ENCODE measurements at regions not wholly inside any gene's neighbourhood (a gene's known extent, or its start where the extent isn't known, plus 50 kb on each side); places are given as distances from the start of the nearest gene placed in this dataset.

- no CpG with 5 or more reads among the region's 30 CpGs for WGBS (ENCODE audit: insufficient coverage, low lambda C conversion rate)
- Histone ChIP-seq H3K36me3 (ENCODE audit: control insufficient read depth, insufficient read depth, low read length) (peaks cover 14% of the 10 kb centered on the region), H3K27ac (ENCODE audit: low read length) (no peak overlapping the region), H3K27me3 (ENCODE audit: control insufficient read depth, insufficient read depth, low read length) (no peaks in the 10 kb centered on the region), H3K4me1 (ENCODE audit: control insufficient read depth, insufficient read depth, low read length) (peaks cover 42% of the 10 kb centered on the region), H3K4me3 (ENCODE audit: low read length) (no peak overlapping the region), H3K9me3 (ENCODE audit: control insufficient read depth, low read depth, low read length) (peaks cover 2% of the 10 kb centered on the region)
- DNase-seq, result no peak
Measured at GRCh38 chr16:85536411-85537330, 76.5 kb upstream of the GSE1 start.

- Histone ChIP-seq H3K4me3 (ENCODE audit: low read length) (no peak overlapping the region), H3K27me3 (ENCODE audit: control insufficient read depth, insufficient read depth, low read length) (no peaks in the 10 kb centered on the region), H3K36me3 (ENCODE audit: control insufficient read depth, insufficient read depth, low read length) (peaks cover 14% of the 10 kb centered on the region), H3K4me1 (ENCODE audit: control insufficient read depth, insufficient read depth, low read length) (peaks cover 44% of the 10 kb centered on the region), H3K27ac (ENCODE audit: low read length) (no peak overlapping the region), H3K9me3 (ENCODE audit: control insufficient read depth, low read depth, low read length) (peaks cover 2% of the 10 kb centered on the region)
- WGBS (ENCODE audit: insufficient coverage, low lambda C conversion rate), result no CpG with 5 or more reads among the region's 16 CpGs
- DNase-seq, result no peak
Measured at GRCh38 chr16:85537331-85537788, 75.8 kb upstream of the GSE1 start.

GRCh38 chr16:85537795-85538401, 75.2 kb upstream of the GSE1 start:
- Histone ChIP-seq H3K27ac (ENCODE audit: low read length) (no peak overlapping the region), H3K36me3 (ENCODE audit: control insufficient read depth, insufficient read depth, low read length) (peaks cover 14% of the 10 kb centered on the region), H3K27me3 (ENCODE audit: control insufficient read depth, insufficient read depth, low read length) (no peaks in the 10 kb centered on the region), H3K9me3 (ENCODE audit: control insufficient read depth, low read depth, low read length) (peaks cover 2% of the 10 kb centered on the region), H3K4me1 (ENCODE audit: control insufficient read depth, insufficient read depth, low read length) (peaks cover 47% of the 10 kb centered on the region), H3K4me3 (ENCODE audit: low read length) (no peak overlapping the region)
- no peak for DNase-seq
- WGBS (ENCODE audit: insufficient coverage, low lambda C conversion rate), result no CpG with 5 or more reads among the region's 17 CpGs

- Histone ChIP-seq H3K4me3 (ENCODE audit: low read length) (no peak overlapping the region), H3K36me3 (ENCODE audit: control insufficient read depth, insufficient read depth, low read length) (peaks cover 14% of the 10 kb centered on the region), H3K27ac (ENCODE audit: low read length) (no peak overlapping the region), H3K9me3 (ENCODE audit: control insufficient read depth, low read depth, low read length) (peaks cover 2% of the 10 kb centered on the region), H3K27me3 (ENCODE audit: control insufficient read depth, insufficient read depth, low read length) (no peaks in the 10 kb centered on the region), H3K4me1 (ENCODE audit: control insufficient read depth, insufficient read depth, low read length) (peaks cover 47% of the 10 kb centered on the region)
- no CpG with 5 or more reads among the region's 7 CpGs for WGBS (ENCODE audit: insufficient coverage, low lambda C conversion rate)
- no peak for DNase-seq
Measured at GRCh38 chr16:85539084-85539483, 74.0 kb upstream of the GSE1 start.

GRCh38 chr16:85539629-85540291, 73.4 kb upstream of the GSE1 start:
- H3K4me1 ChIP-seq (ENCODE audit: control insufficient read depth, insufficient read depth, low read length), result peaks cover 42% of the 10 kb centered on the region
- no peak overlapping the region for H3K4me3 ChIP-seq (ENCODE audit: low read length)
- H3K27ac ChIP-seq (ENCODE audit: low read length), result no peak overlapping the region
- H3K27me3 ChIP-seq (ENCODE audit: control insufficient read depth, insufficient read depth, low read length), result no peaks in the 10 kb centered on the region
- no CpG with 5 or more reads among the region's 12 CpGs for WGBS (ENCODE audit: insufficient coverage, low lambda C conversion rate)
- H3K36me3 ChIP-seq (ENCODE audit: control insufficient read depth, insufficient read depth, low read length), result peaks cover 17% of the 10 kb centered on the region
- peaks cover 2% of the 10 kb centered on the region for H3K9me3 ChIP-seq (ENCODE audit: control insufficient read depth, low read depth, low read length)
- DNase-seq, result no peak

GRCh38 chr16:85541181-85541580, 71.9 kb upstream of the GSE1 start:
- Histone ChIP-seq H3K4me3 (ENCODE audit: low read length) (no peak overlapping the region), H3K36me3 (ENCODE audit: control insufficient read depth, insufficient read depth, low read length) (peaks cover 17% of the 10 kb centered on the region), H3K27me3 (ENCODE audit: control insufficient read depth, insufficient read depth, low read length) (no peaks in the 10 kb centered on the region), H3K4me1 (ENCODE audit: control insufficient read depth, insufficient read depth, low read length) (peaks cover 29% of the 10 kb centered on the region), H3K27ac (ENCODE audit: low read length) (no peak overlapping the region), H3K9me3 (ENCODE audit: control insufficient read depth, low read depth, low read length) (peaks cover 2% of the 10 kb centered on the region)
- no peak for DNase-seq
- no CpG with 5 or more reads among the region's 8 CpGs for WGBS (ENCODE audit: insufficient coverage, low lambda C conversion rate)

GRCh38 chr16:85541619-85541979, 71.5 kb upstream of the GSE1 start:
- no peak overlapping the region for H3K4me3 ChIP-seq (ENCODE audit: low read length)
- H3K4me1 ChIP-seq (ENCODE audit: control insufficient read depth, insufficient read depth, low read length), result peaks cover 25% of the 10 kb centered on the region
- WGBS (ENCODE audit: insufficient coverage, low lambda C conversion rate), result 60% methylated on average over 1 of the region's 7 CpGs
- peaks cover 2% of the 10 kb centered on the region for H3K9me3 ChIP-seq (ENCODE audit: control insufficient read depth, low read depth, low read length)
- no peaks in the 10 kb centered on the region for H3K27me3 ChIP-seq (ENCODE audit: control insufficient read depth, insufficient read depth, low read length)
- no peak for DNase-seq
- peaks cover 17% of the 10 kb centered on the region for H3K36me3 ChIP-seq (ENCODE audit: control insufficient read depth, insufficient read depth, low read length)
- no peak overlapping the region for H3K27ac ChIP-seq (ENCODE audit: low read length)

GRCh38 chr16:85541980-85542900, 70.9 kb upstream of the GSE1 start:
- Histone ChIP-seq H3K9me3 (ENCODE audit: control insufficient read depth, low read depth, low read length) (peaks cover 2% of the 10 kb centered on the region), H3K27ac (ENCODE audit: low read length) (no peak overlapping the region), H3K27me3 (ENCODE audit: control insufficient read depth, insufficient read depth, low read length) (no peaks in the 10 kb centered on the region), H3K36me3 (ENCODE audit: control insufficient read depth, insufficient read depth, low read length) (peaks cover 17% of the 10 kb centered on the region), H3K4me1 (ENCODE audit: control insufficient read depth, insufficient read depth, low read length) (peaks cover 19% of the 10 kb centered on the region), H3K4me3 (ENCODE audit: low read length) (no peak overlapping the region)
- no CpG with 5 or more reads among the region's 20 CpGs for whole genome bisulfite sequencing (ENCODE audit: insufficient coverage, low lambda C conversion rate)
- no peak for DNase-seq

GRCh38 chr16:85543536-85543935, 69.6 kb upstream of the GSE1 start:
- H3K9me3 ChIP-seq (ENCODE audit: control insufficient read depth, low read depth, low read length), result peaks cover 2% of the 10 kb centered on the region
- no peak overlapping the region for H3K27ac ChIP-seq (ENCODE audit: low read length)
- no peak overlapping the region for H3K4me3 ChIP-seq (ENCODE audit: low read length)
- no peaks in the 10 kb centered on the region for H3K27me3 ChIP-seq (ENCODE audit: control insufficient read depth, insufficient read depth, low read length)
- DNase-seq, result no peak
- H3K36me3 ChIP-seq (ENCODE audit: control insufficient read depth, insufficient read depth, low read length), result peaks cover 17% of the 10 kb centered on the region
- WGBS (ENCODE audit: insufficient coverage, low lambda C conversion rate), result no CpG with 5 or more reads among the region's 4 CpGs
- peaks cover 6% of the 10 kb centered on the region for H3K4me1 ChIP-seq (ENCODE audit: control insufficient read depth, insufficient read depth, low read length)

- Histone ChIP-seq H3K4me1 (ENCODE audit: control insufficient read depth, insufficient read depth, low read length) (peaks cover 5% of the 10 kb centered on the region), H3K36me3 (ENCODE audit: control insufficient read depth, insufficient read depth, low read length) (peaks cover 17% of the 10 kb centered on the region), H3K4me3 (ENCODE audit: low read length) (no peak overlapping the region), H3K27me3 (ENCODE audit: control insufficient read depth, insufficient read depth, low read length) (no peaks in the 10 kb centered on the region), H3K27ac (ENCODE audit: low read length) (no peak overlapping the region), H3K9me3 (ENCODE audit: control insufficient read depth, low read depth, low read length) (no peaks in the 10 kb centered on the region)
- 95% methylated on average over 4 of the region's 16 CpGs for WGBS (ENCODE audit: insufficient coverage, low lambda C conversion rate)
- DNase-seq, result no peak
Measured at GRCh38 chr16:85544016-85544415, 69.1 kb upstream of the GSE1 start.
